Thyroid gland (tissue), 4 donors: ENCODE measurements at regions not wholly inside any gene's neighbourhood (a gene's known extent, or its start where the extent isn't known, plus 50 kb on each side); places are given as distances from the start of the nearest gene placed in this dataset.

Source experiments
- POLR2A ChIP-seq, 2 donors: fragments of 450-650 bp; IDR thresholded peaks; one replicate each; pipeline ENCODE4 v1.6.1; 2017; ENCODE audit warnings: antibody characterized with exemption in 2 of 2, mild to moderate bottlenecking in 2 of 2, moderate library complexity in 1 of 2
- TF ChIP-seq, protein P1 (sequence below), 6 experiments: fragments of 200-600 bp in 3 of 6; fragments of 450-650 bp in 3 of 6; sonication (generic) in 3 of 6; IDR thresholded peaks; one replicate each; pipeline ENCODE4 v1.5.1; 2016 to 2019; ENCODE audit warnings: antibody characterized with exemption in 6 of 6, mild to moderate bottlenecking in 2 of 6, inconsistent platforms in 1 of 6, moderate library complexity in 1 of 6

DNA sequence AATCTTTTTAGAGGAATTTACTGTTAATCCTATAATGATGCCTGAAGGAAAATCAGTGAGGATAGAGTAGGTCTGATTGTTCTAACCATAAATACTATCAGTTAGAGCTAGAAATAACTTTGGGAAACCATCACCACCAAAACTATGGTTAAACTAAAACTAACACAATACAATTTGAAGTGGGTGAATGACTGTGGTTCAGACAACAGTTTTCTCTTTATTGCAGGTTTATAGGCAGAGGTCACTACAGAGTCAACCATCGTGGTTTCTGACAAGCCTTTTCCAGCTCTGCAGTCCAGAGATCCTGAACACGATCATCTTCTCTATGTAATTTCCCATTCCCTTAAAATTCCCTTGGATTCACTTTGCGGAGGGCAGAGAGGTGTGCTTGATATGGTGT is 134.3 kb downstream of the IBTK start:
- no peak for TF ChIP-seq POLR2A (IDR thresholded peaks at IDR 0.05)
- TF ChIP-seq, protein P1, sequence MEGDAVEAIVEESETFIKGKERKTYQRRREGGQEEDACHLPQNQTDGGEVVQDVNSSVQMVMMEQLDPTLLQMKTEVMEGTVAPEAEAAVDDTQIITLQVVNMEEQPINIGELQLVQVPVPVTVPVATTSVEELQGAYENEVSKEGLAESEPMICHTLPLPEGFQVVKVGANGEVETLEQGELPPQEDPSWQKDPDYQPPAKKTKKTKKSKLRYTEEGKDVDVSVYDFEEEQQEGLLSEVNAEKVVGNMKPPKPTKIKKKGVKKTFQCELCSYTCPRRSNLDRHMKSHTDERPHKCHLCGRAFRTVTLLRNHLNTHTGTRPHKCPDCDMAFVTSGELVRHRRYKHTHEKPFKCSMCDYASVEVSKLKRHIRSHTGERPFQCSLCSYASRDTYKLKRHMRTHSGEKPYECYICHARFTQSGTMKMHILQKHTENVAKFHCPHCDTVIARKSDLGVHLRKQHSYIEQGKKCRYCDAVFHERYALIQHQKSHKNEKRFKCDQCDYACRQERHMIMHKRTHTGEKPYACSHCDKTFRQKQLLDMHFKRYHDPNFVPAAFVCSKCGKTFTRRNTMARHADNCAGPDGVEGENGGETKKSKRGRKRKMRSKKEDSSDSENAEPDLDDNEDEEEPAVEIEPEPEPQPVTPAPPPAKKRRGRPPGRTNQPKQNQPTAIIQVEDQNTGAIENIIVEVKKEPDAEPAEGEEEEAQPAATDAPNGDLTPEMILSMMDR (IDR thresholded peaks at IDR 0.05), result no peak
